Breast epithelium (tissue), 4 donors: ENCODE measurements at regions not wholly inside any gene's neighbourhood (a gene's known extent, or its start where the extent isn't known, plus 50 kb on each side); places are given as distances from the start of the nearest gene placed in this dataset.

Experiments
- DNase-seq, 2 donors: peaks; one replicate each; pipeline ENCODE4 v3.0.0-alpha.2; 2019; ENCODE audit warnings: low spot score in 2 of 2
- H3K27ac ChIP-seq, 2 donors: fragments of 200-600 bp; sonication (generic) in 1 of 2; one replicate each; pipeline ENCODE4 v1.5.1; 2016 to 2019; ENCODE audit warnings: mild to moderate bottlenecking in 1 of 2
- H3K27me3 ChIP-seq, 2 donors: fragments of 200-600 bp; sonication (generic) in 1 of 2; one replicate each; pipeline versions ENCODE4 v1.5.1 to v1.6.0; 2017 to 2019; ENCODE audit warnings: control low read depth in 1 of 2, mild to moderate bottlenecking in 1 of 2
- H3K36me3 ChIP-seq: fragments of 200-600 bp; one replicate; pipeline ENCODE4 v1.5.1; 2019
- H3K4me1 ChIP-seq, 2 donors: fragments of 200-600 bp; sonication (generic); one replicate each; pipeline ENCODE4 v1.5.1; 2016 to 2019; ENCODE audit warnings: control low read depth in 1 of 2
- H3K4me3 ChIP-seq, 3 donors: fragments of 200-600 bp; sonication (generic); 1 replicate in 2 of 3; 2 replicates in 1 of 3; pipeline ENCODE4 v1.5.1; 2016 to 2019; ENCODE audit warnings: mild to moderate bottlenecking in 3 of 3, moderate library complexity in 2 of 3
- H3K9me3 ChIP-seq, 2 donors: fragments of 200-600 bp; sonication (generic) in 1 of 2; one replicate each; pipeline ENCODE4 v1.5.1; 2016 to 2019; ENCODE audit warnings: control low read depth in 1 of 2
- POLR2A ChIP-seq: fragments of 450-650 bp; IDR thresholded peaks from one replicate; pipeline ENCODE4 v1.6.1; 2016; ENCODE audit warnings: antibody characterized with exemption, mild to moderate bottlenecking, moderate library complexity
- POLR2AphosphoS5 ChIP-seq, 3 donors: sonication (generic); formaldehyde crosslinking; IDR thresholded peaks; one replicate each; pipeline ENCODE4 v1.6.1; 2017; ENCODE audit warnings: antibody characterized with exemption in 3 of 3
- intact Hi-C: fragments of 100-400 bp; cut with DNase I; formaldehyde crosslinking; loops from one replicate; pipeline ENCODE4 v1.15.1; 2023; ENCODE audit warnings: low total_unique reads
- TF ChIP-seq, protein P1 (sequence below), 3 donors: fragments of 450-650 bp; IDR thresholded peaks; one replicate each; pipeline ENCODE4 v1.5.1; 2016 to 2017; ENCODE audit warnings: antibody characterized with exemption in 3 of 3, mild to moderate bottlenecking in 3 of 3, moderate library complexity in 3 of 3

GRCh38 chr6:23224540-23224939 lies 655.2 kb downstream of the HDGFL1 start:
- H3K27ac ChIP-seq: no peak overlapping the region
- H3K27me3 ChIP-seq: no peaks in the 10 kb centered on the region
- TF ChIP-seq POLR2A (no peak), POLR2AphosphoS5 (IDR thresholded peaks at IDR 0.05) (no peak)
- TF ChIP-seq, protein P1, sequence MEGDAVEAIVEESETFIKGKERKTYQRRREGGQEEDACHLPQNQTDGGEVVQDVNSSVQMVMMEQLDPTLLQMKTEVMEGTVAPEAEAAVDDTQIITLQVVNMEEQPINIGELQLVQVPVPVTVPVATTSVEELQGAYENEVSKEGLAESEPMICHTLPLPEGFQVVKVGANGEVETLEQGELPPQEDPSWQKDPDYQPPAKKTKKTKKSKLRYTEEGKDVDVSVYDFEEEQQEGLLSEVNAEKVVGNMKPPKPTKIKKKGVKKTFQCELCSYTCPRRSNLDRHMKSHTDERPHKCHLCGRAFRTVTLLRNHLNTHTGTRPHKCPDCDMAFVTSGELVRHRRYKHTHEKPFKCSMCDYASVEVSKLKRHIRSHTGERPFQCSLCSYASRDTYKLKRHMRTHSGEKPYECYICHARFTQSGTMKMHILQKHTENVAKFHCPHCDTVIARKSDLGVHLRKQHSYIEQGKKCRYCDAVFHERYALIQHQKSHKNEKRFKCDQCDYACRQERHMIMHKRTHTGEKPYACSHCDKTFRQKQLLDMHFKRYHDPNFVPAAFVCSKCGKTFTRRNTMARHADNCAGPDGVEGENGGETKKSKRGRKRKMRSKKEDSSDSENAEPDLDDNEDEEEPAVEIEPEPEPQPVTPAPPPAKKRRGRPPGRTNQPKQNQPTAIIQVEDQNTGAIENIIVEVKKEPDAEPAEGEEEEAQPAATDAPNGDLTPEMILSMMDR (IDR thresholded peaks at IDR 0.05): no peak
- no peak for DNase-seq
- no peak overlapping the region for H3K4me3 ChIP-seq
- no peaks in the 10 kb centered on the region for H3K4me1 ChIP-seq
- peaks cover 0 to 14% of the 10 kb centered on the region in 2 donors for H3K9me3 ChIP-seq
- intact Hi-C loops: no loop called here
- peaks cover 4% of the 10 kb centered on the region for H3K36me3 ChIP-seq

DNA sequence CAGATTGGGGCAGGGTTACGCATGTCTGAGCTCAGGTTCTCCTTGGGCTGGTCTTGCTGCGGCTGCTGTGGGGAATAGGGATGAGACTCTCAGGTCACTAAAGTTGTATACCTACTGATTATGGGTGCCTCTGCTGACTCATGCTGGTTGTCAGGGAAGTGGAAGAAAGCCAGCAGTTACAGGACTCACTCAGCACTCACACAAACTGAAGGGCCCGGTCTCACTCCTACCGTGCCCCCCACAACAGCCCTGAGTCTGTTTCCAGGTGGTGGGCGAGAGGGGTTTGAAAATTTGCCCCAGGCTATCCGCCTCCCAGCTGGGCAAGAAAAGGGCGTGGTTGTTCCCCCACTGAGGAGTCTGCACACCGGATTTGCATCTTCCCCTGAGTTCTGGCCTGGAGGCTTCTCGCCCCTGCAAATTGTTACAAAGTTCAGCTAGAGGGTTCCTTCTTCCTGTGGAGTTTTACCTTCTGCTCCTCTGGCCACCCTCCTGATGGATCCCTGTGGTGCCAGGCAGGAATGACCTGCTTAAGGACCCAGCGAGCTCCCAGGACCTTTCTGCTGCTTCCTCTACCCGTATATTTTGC lies 659.2 kb downstream of the HDGFL1 start:
- H3K27me3 ChIP-seq: no peaks in the 10 kb centered on the region
- H3K4me3 ChIP-seq: no peak overlapping the region
- intact Hi-C loops: no loop called here
- H3K36me3 ChIP-seq: no peaks in the 10 kb centered on the region
- H3K9me3 ChIP-seq: peaks cover 0 to 3% of the 10 kb centered on the region in 2 donors
- TF ChIP-seq POLR2AphosphoS5 (IDR thresholded peaks at IDR 0.05) (no peak), POLR2A (no peak)
- TF ChIP-seq, protein P1 (IDR thresholded peaks at IDR 0.05): no peak
- H3K27ac ChIP-seq: no peak overlapping the region
- H3K4me1 ChIP-seq: no peaks in the 10 kb centered on the region
- no peak for DNase-seq

- H3K4me3 ChIP-seq: no peak overlapping the region
- H3K27me3 ChIP-seq: no peaks in the 10 kb centered on the region
- no peak for DNase-seq
- H3K9me3 ChIP-seq: no peaks in the 10 kb centered on the region
- no peaks in the 10 kb centered on the region for H3K4me1 ChIP-seq
- intact Hi-C loops: no loop called here
- no peaks in the 10 kb centered on the region for H3K36me3 ChIP-seq
- H3K27ac ChIP-seq: no peak overlapping the region
- TF ChIP-seq POLR2AphosphoS5 (IDR thresholded peaks at IDR 0.05) (no peak), POLR2A (no peak)
- TF ChIP-seq, protein P1 (IDR thresholded peaks at IDR 0.05): no peak
Measured at GRCh38 chr6:23243854-23244253, 674.5 kb downstream of the HDGFL1 start.

- intact Hi-C loops: no loop called here
Measured at GRCh38 chr6:23244300-23244699, 674.9 kb downstream of the HDGFL1 start.

DNA sequence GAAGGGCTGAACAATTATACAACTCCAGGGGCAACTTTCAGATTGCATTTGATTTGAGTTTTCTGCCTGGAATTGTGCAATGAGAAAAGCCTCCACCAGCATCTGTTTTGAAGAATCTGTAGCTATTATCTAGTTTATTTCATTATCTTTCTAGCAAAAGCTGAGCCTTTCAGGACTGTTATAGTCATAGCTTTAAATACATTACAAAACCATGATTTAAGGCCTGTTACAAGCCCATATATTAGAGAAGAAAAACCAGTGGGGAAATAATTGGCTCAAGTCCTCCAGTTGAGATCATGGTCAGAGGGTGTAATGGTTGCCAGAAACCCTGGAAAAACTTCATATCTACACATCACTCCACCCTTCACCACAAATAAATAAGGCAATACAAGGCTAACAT lies 676.2 kb downstream of the HDGFL1 start:
- Histone ChIP-seq H3K4me1 (no peaks in the 10 kb centered on the region), H3K27ac (peak overlapping the region in 1 of 2 donors; percentile 13), H3K9me3 (no peaks in the 10 kb centered on the region), H3K4me3 (no peak overlapping the region), H3K36me3 (no peaks in the 10 kb centered on the region), H3K27me3 (no peaks in the 10 kb centered on the region)
- no peak for DNase-seq
- TF ChIP-seq POLR2AphosphoS5 (IDR thresholded peaks at IDR 0.05) (no peak), POLR2A (no peak)
- TF ChIP-seq, protein P1 (IDR thresholded peaks at IDR 0.05): no peak
- intact Hi-C loops: no loop called here

More at GRCh38 chr6:23244300-23244699, 674.9 kb downstream of the HDGFL1 start:
- DNase-seq: no peak
- H3K9me3 ChIP-seq: no peaks in the 10 kb centered on the region
- H3K27ac ChIP-seq: no peak overlapping the region
- no peaks in the 10 kb centered on the region for H3K27me3 ChIP-seq
- H3K36me3 ChIP-seq: no peaks in the 10 kb centered on the region
- TF ChIP-seq POLR2A (no peak), POLR2AphosphoS5 (IDR thresholded peaks at IDR 0.05) (no peak)
- TF ChIP-seq, protein P1 (IDR thresholded peaks at IDR 0.05): no peak
- no peak overlapping the region for H3K4me3 ChIP-seq
- no peaks in the 10 kb centered on the region for H3K4me1 ChIP-seq
